Uterus (tissue), 2 donors: ENCODE measurements at regions not wholly inside any gene's neighbourhood (a gene's known extent, or its start where the extent isn't known, plus 50 kb on each side); places are given as distances from the start of the nearest gene placed in this dataset.

Experiments used
- CTCF ChIP-seq, 4 experiments: fragments of 200-600 bp in 2 of 4; fragments of 450-650 bp in 2 of 4; sonication (generic) in 2 of 4; IDR thresholded peaks; one replicate each; pipeline ENCODE4 v1.5.1; 2016 to 2019; ENCODE audit warnings: antibody characterized with exemption in 4 of 4, mild to moderate bottlenecking in 2 of 4, moderate library complexity in 1 of 4
- POLR2A ChIP-seq, 2 donors: fragments of 450-650 bp; IDR thresholded peaks; one replicate each; pipeline ENCODE4 v1.6.1; 2016; ENCODE audit warnings: antibody characterized with exemption in 2 of 2, mild to moderate bottlenecking in 1 of 2, moderate library complexity in 1 of 2

GRCh38 chr5:8333485-8333884 is 464.5 kb downstream of the MTRR start:
- no peak for TF ChIP-seq CTCF (IDR thresholded peaks at IDR 0.05)
- no peak for TF ChIP-seq POLR2A (IDR thresholded peaks at IDR 0.05)
